OCI-LY7 (cell line): ENCODE measurements at regions not wholly inside any gene's neighbourhood (a gene's known extent, or its start where the extent isn't known, plus 50 kb on each side); places are given as distances from the start of the nearest gene placed in this dataset.

Experiments used
- BruUV-seq: library from RNA; stranded (reverse); fragments of 400-500 nt; replicated peaks from 2 replicates; lab custom pipeline; 2021; lab: Mats Ljungman, UMichigan
- CTCF ChIA-PET: fragments of 300-600 bp; sonication (Branson Sonifier 250); formaldehyde crosslinking; loops from one replicate; lab custom pipeline; 2022; ENCODE audit warnings: antibody characterized with exemption; ENCODE audit not compliant: unreplicated experiment; lab: Charles Lee
- POLR2A ChIA-PET: fragments of 300-600 bp; sonication (Branson Sonifier 250); formaldehyde crosslinking; loops from one replicate; lab custom pipeline; 2022; ENCODE audit warnings: antibody characterized with exemption; lab: Charles Lee
- DNase-seq: peaks from one replicate; pipeline ENCODE4 v3.0.0-alpha.2; 2015; ENCODE audit warnings: low spot score
- H2AFZ ChIP-seq: fragments of 200-600 bp; sonication (generic), shearing (Covaris generic); 2 replicates; pipeline ENCODE4 v1.6.1; 2014; ENCODE audit warnings: mild to moderate bottlenecking, antibody characterized with exemption, low read length, moderate library complexity
- H3K27ac ChIP-seq: fragments of 200-600 bp; sonication (generic); 2 replicates; pipeline ENCODE4 v1.5.1; 2014; ENCODE audit warnings: mixed run types, low read depth, mild to moderate bottlenecking, moderate library complexity, low read length, inconsistent platforms; ENCODE audit not compliant: poor library complexity, severe bottlenecking
- H3K36me3 ChIP-seq: fragments of 200-600 bp; sonication (generic); 2 replicates; pipeline ENCODE4 v1.6.1; 2014; ENCODE audit warnings: mild to moderate bottlenecking, antibody characterized with exemption, low read length, moderate library complexity, mixed read lengths; ENCODE audit not compliant: insufficient read depth
- H3K4me1 ChIP-seq: fragments of 200-600 bp; sonication (generic); 2 replicates; pipeline ENCODE4 v1.5.1; 2014; ENCODE audit warnings: mild to moderate bottlenecking, low read length; ENCODE audit not compliant: insufficient read depth, poor library complexity, severe bottlenecking
- H3K4me2 ChIP-seq: fragments of 200-600 bp; sonication (generic); 2 replicates; pipeline ENCODE4 v1.6.1; 2014; ENCODE audit warnings: mild to moderate bottlenecking, low read length
- H3K4me3 ChIP-seq: fragments of 200-600 bp; sonication (generic); 2 replicates; pipeline ENCODE4 v1.5.1; 2014; ENCODE audit warnings: mild to moderate bottlenecking, low read depth, low read length; ENCODE audit not compliant: poor library complexity, severe bottlenecking
- H3K79me2 ChIP-seq: fragments of 200-600 bp; sonication (generic); 2 replicates; pipeline ENCODE4 v1.6.1; 2016; ENCODE audit warnings: low read depth, mild to moderate bottlenecking, low read length, moderate library complexity, mixed read lengths; ENCODE audit not compliant: insufficient read depth
- H3K9me2 ChIP-seq: fragments of 200-600 bp; sonication (generic); 2 replicates; pipeline ENCODE4 v1.6.1; 2016; ENCODE audit warnings: mild to moderate bottlenecking, low read length, mixed read lengths; ENCODE audit not compliant: insufficient read depth
- H3K9me3 ChIP-seq: fragments of 200-600 bp; sonication (generic); 2 replicates; pipeline ENCODE4 v1.6.1; 2014; ENCODE audit warnings: mild to moderate bottlenecking, mixed run types, low read length, mixed read lengths
- H4K20me1 ChIP-seq: fragments of 200-600 bp; sonication (generic); 2 replicates; pipeline ENCODE4 v1.6.1; 2014; ENCODE audit warnings: mild to moderate bottlenecking, antibody characterized with exemption, low read length, moderate library complexity, mixed read lengths; ENCODE audit not compliant: insufficient read depth
- CTCF ChIP-seq: fragments of 200-600 bp; sonication (generic); conservative IDR thresholded peaks from 2 replicates; pipeline ENCODE4 v1.5.1; 2014; ENCODE audit warnings: mild to moderate bottlenecking, antibody characterized with exemption, low read length, moderate library complexity, mixed read lengths
- EZH2phosphoT487 ChIP-seq: fragments of 200-600 bp; sonication (generic); IDR thresholded peaks from 2 replicates; pipeline ENCODE4 v1.6.1; 2018; ENCODE audit warnings: low read depth, borderline replicate concordance, mild to moderate bottlenecking, mixed run types, antibody characterized with exemption, low read length, moderate library complexity, mixed read lengths
- intact Hi-C: fragments of 100-400 bp; cut with micrococcal nuclease; formaldehyde crosslinking; loops from one replicate; pipeline ENCODE4 v1.10.0; 2022; ENCODE audit not compliant: unreplicated experiment

- TF ChIP-seq EZH2phosphoT487 (no peak), CTCF (no peak)
- no peaks in the 10 kb centered on the region for H3K79me2 ChIP-seq
- H3K4me1 ChIP-seq, result peaks cover 5% of the 10 kb centered on the region
- CTCF ChIA-PET, result no interaction called here
- no peak overlapping the region for H3K4me3 ChIP-seq
- no peaks in the 10 kb centered on the region for H3K9me2 ChIP-seq
- H2AFZ ChIP-seq, result no peak overlapping the region
- no peaks in the 10 kb centered on the region for H3K9me3 ChIP-seq
- no TSS peak for BruUV-seq
- H4K20me1 ChIP-seq, result no peaks in the 10 kb centered on the region
- H3K36me3 ChIP-seq, result no peaks in the 10 kb centered on the region
- H3K4me2 ChIP-seq, result no peak overlapping the region
- intact Hi-C loops, result no loop called here
- DNase-seq, result no peak
- H3K27ac ChIP-seq, result no peak overlapping the region
- POLR2A ChIA-PET, result no interaction called here
Observed at GRCh38 chr2:121830809-121831208, 75.4 kb downstream of the TSN start.

- no peak overlapping the region for H3K4me2 ChIP-seq
- H3K36me3 ChIP-seq, result no peaks in the 10 kb centered on the region
- H3K4me1 ChIP-seq, result peaks cover 5% of the 10 kb centered on the region
- H3K79me2 ChIP-seq, result no peaks in the 10 kb centered on the region
- TF ChIP-seq EZH2phosphoT487 (no peak), CTCF (no peak)
- CTCF ChIA-PET, result interaction anchor here (0.6 kb wide), 1 partner anchor 9 kb away, joined by 3 read pairs; no protein-coding TSS in a partner anchor
- no peak for DNase-seq
- POLR2A ChIA-PET, result interaction anchor here (0.9 to 2.0 kb wide), 4 partner anchors 9 to 34 kb away, joined by 3 to 7 read pairs (median 4); no protein-coding TSS in a partner anchor
- H3K27ac ChIP-seq, result no peak overlapping the region
- H2AFZ ChIP-seq, result no peak overlapping the region
- intact Hi-C loops, result no loop called here
- H4K20me1 ChIP-seq, result no peaks in the 10 kb centered on the region
- BruUV-seq, result no TSS peak
- no peaks in the 10 kb centered on the region for H3K9me3 ChIP-seq
- H3K9me2 ChIP-seq, result no peaks in the 10 kb centered on the region
- no peak overlapping the region for H3K4me3 ChIP-seq
Observed at GRCh38 chr2:121831841-121832240, 76.4 kb downstream of the TSN start.
